H1 (cell line): ENCODE measurements at regions not wholly inside any gene's neighbourhood (a gene's known extent, or its start where the extent isn't known, plus 50 kb on each side); places are given as distances from the start of the nearest gene placed in this dataset.

ENCODE experiments used
- CTCF ChIA-PET: fragments of 300-600 bp; sonication (Branson Sonifier 250); formaldehyde crosslinking; loops from one replicate; lab custom pipeline; 2021; ENCODE audit not compliant: partially characterized antibody; lab: Charles Lee
- POLR2A ChIA-PET: fragments of 300-600 bp; sonication (Branson Sonifier 250); formaldehyde crosslinking; loops from one replicate; lab custom pipeline; 2021; ENCODE audit warnings: inconsistent platforms; ENCODE audit not compliant: partially characterized antibody; lab: Charles Lee
- DNase-seq, 2 experiments: peaks; one replicate each; pipeline versions ENCODE4 v3.0.0 to v3.0.0-alpha.2; 2010 to 2022; ENCODE audit warnings: low spot score in 2 of 2, low read depth in 1 of 2, mixed read lengths in 1 of 2
- FAIRE-seq: peaks from 2 replicates; lab custom pipeline; 2011; peaks lifted over from hg19 to GRCh38; lab: Jason Lieb, UNC
- H2AFZ ChIP-seq: 2 replicates; pipeline ENCODE4 v1.8.1; 2012; ENCODE audit warnings: low read length, inconsistent platforms
- H2AK5ac ChIP-seq: 2 replicates; pipeline ENCODE4 v1.6.1; 2013; ENCODE audit warnings: low read depth, low read length
- H2BK120ac ChIP-seq: replicated peaks from 2 replicates; pipeline ENCODE3; 2013; ENCODE audit warnings: low read depth, low read length, inconsistent platforms
- H2BK12ac ChIP-seq: 2 replicates; pipeline ENCODE4 v1.6.1; 2013; ENCODE audit warnings: low read depth, low read length
- H2BK15ac ChIP-seq: 2 replicates; pipeline ENCODE4 v1.6.1; 2013; ENCODE audit warnings: low read length
- H2BK20ac ChIP-seq: 2 replicates; pipeline ENCODE4 v1.6.1; 2013; ENCODE audit warnings: low read length
- H2BK5ac ChIP-seq: 2 replicates; pipeline ENCODE4 v1.6.1; 2013; ENCODE audit warnings: low read depth, low read length
- H3K14ac ChIP-seq: 2 replicates; pipeline ENCODE4 v1.6.1; 2013; ENCODE audit warnings: inconsistent platforms; ENCODE audit not compliant: insufficient read length
- H3K18ac ChIP-seq: 2 replicates; pipeline ENCODE4 v1.6.1; 2013; ENCODE audit warnings: low read length; ENCODE audit errors: extremely low read depth
- H3K23ac ChIP-seq: 2 replicates; pipeline ENCODE4 v1.6.1; 2013; ENCODE audit warnings: inconsistent platforms; ENCODE audit not compliant: insufficient read length
- H3K23me2 ChIP-seq: 2 replicates; pipeline ENCODE4 v1.6.1; 2013; ENCODE audit warnings: low read depth, low read length
- H3K27ac ChIP-seq: 2 replicates; pipeline ENCODE4 v1.6.1; 2011; ENCODE audit warnings: low read depth, low read length, inconsistent platforms
- H3K27me3 ChIP-seq, 4 experiments: replicated peaks in 1 of 4; 1 replicate in 1 of 4; 2 replicates in 3 of 4; pipeline versions ENCODE4 v1.6.1 to v1.8.1; 2011 to 2013; ENCODE audit warnings: low read length in 3 of 4, mild to moderate bottlenecking in 3 of 4, inconsistent platforms in 2 of 4, mixed read lengths in 2 of 4, moderate library complexity in 1 of 4; ENCODE audit not compliant: control insufficient read depth in 3 of 4, insufficient read depth in 3 of 4; ENCODE audit errors: extremely low read depth in 1 of 4
- H3K36me3 ChIP-seq, 4 experiments: 2 replicates each; pipeline versions ENCODE4 v1.6.1 to v1.8.1; 2011 to 2013; ENCODE audit warnings: mild to moderate bottlenecking in 4 of 4, low read length in 3 of 4, moderate library complexity in 2 of 4, control low read depth in 1 of 4, inconsistent platforms in 1 of 4; ENCODE audit not compliant: insufficient read depth in 4 of 4, control insufficient read depth in 2 of 4
- H3K4ac ChIP-seq: replicated peaks from 2 replicates; pipeline ENCODE3; 2013; ENCODE audit warnings: low read length, low read depth, mixed read lengths, inconsistent platforms; ENCODE audit not compliant: insufficient read length
- H3K4me1 ChIP-seq, 4 experiments: replicated peaks in 1 of 4; 1 replicate in 1 of 4; 2 replicates in 3 of 4; pipeline versions ENCODE4 v1.6.1 to v1.8.1; 2011 to 2013; ENCODE audit warnings: low read length in 3 of 4, inconsistent platforms in 2 of 4, mixed read lengths in 1 of 4; ENCODE audit not compliant: insufficient read depth in 4 of 4, control insufficient read depth in 3 of 4
- H3K4me2 ChIP-seq, 2 experiments: 2 replicates each; pipeline versions ENCODE4 v1.6.1 to v1.8.1; 2011 to 2013; ENCODE audit warnings: low read depth in 2 of 2, low read length in 2 of 2, control low read depth in 1 of 2, inconsistent platforms in 1 of 2, mild to moderate bottlenecking in 1 of 2; ENCODE audit not compliant: insufficient read depth in 1 of 2
- H3K4me3 ChIP-seq, 4 experiments: fragments of 200-600, 300-600 bp in 1 of 4; sonication (generic), shearing (Covaris generic), sonication (Bioruptor Twin) in 1 of 4; 2 replicates each; pipeline versions ENCODE4 v1.5.1 to v1.8.1; 2011 to 2016; ENCODE audit warnings: low read length in 4 of 4, low read depth in 3 of 4, control low read depth in 2 of 4, inconsistent platforms in 2 of 4, mild to moderate bottlenecking in 2 of 4, mixed read lengths in 1 of 4, moderate library complexity in 1 of 4; ENCODE audit not compliant: insufficient read depth in 2 of 4; ENCODE audit errors: extremely low read depth in 1 of 4
- H3K56ac ChIP-seq: replicated peaks from 2 replicates; pipeline ENCODE3; 2013; ENCODE audit warnings: low read depth, mild to moderate bottlenecking, mixed read lengths, low read length, inconsistent platforms; ENCODE audit not compliant: insufficient read length
- H3K79me1 ChIP-seq: 2 replicates; pipeline ENCODE4 v1.6.1; 2013; ENCODE audit warnings: low read depth, low read length, control low read depth
- H3K79me2 ChIP-seq, 2 experiments: 2 replicates each; pipeline versions ENCODE4 v1.6.1 to v1.8.1; 2012 to 2013; ENCODE audit warnings: low read length in 2 of 2, mild to moderate bottlenecking in 2 of 2, inconsistent platforms in 1 of 2; ENCODE audit not compliant: insufficient read depth in 2 of 2, control insufficient read depth in 1 of 2
- H3K9ac ChIP-seq, 4 experiments: replicated peaks in 1 of 4; 1 replicate in 1 of 4; 2 replicates in 3 of 4; pipeline versions ENCODE4 v1.6.1 to v1.8.1; 2011 to 2013; ENCODE audit warnings: low read depth in 3 of 4, low read length in 3 of 4, control low read depth in 2 of 4, mild to moderate bottlenecking in 2 of 4, moderate library complexity in 2 of 4, inconsistent platforms in 1 of 4; ENCODE audit errors: extremely low read depth in 1 of 4
- H3K9me3 ChIP-seq, 2 experiments: 2 replicates each; pipeline versions ENCODE4 v1.6.1 to v1.8.1; 2012 to 2013; ENCODE audit warnings: mild to moderate bottlenecking in 2 of 2, moderate library complexity in 2 of 2, control low read depth in 1 of 2, inconsistent platforms in 1 of 2, low read depth in 1 of 2, low read length in 1 of 2, mixed read lengths in 1 of 2; ENCODE audit not compliant: insufficient read depth in 2 of 2
- H4K20me1 ChIP-seq, 2 experiments: replicated peaks in 1 of 2; 2 replicates each; pipeline versions ENCODE3 to v1.8.1; 2011 to 2013; ENCODE audit warnings: inconsistent platforms in 2 of 2, low read length in 2 of 2, mild to moderate bottlenecking in 1 of 2; ENCODE audit not compliant: insufficient read depth in 2 of 2, control insufficient read depth in 1 of 2
- H4K5ac ChIP-seq: 2 replicates; pipeline ENCODE4 v1.6.1; 2013; ENCODE audit warnings: low read length, low read depth, mixed read lengths, inconsistent platforms; ENCODE audit not compliant: insufficient read length
- H4K8ac ChIP-seq: 2 replicates; pipeline ENCODE4 v1.8.0; 2013; ENCODE audit warnings: mild to moderate bottlenecking, moderate library complexity, low read length, inconsistent platforms; ENCODE audit not compliant: insufficient read depth; ENCODE audit errors: extremely low read depth
- H4K91ac ChIP-seq: replicated peaks from 2 replicates; pipeline ENCODE3; 2013; ENCODE audit warnings: low read length, mixed read lengths, inconsistent platforms; ENCODE audit not compliant: insufficient read length
- ATF2 ChIP-seq: IDR thresholded peaks from 2 replicates; pipeline ENCODE4 v1.6.1; 2012; ENCODE audit warnings: low read length, inconsistent platforms
- BCL11A ChIP-seq, 2 experiments: IDR thresholded peaks; one replicate each; pipeline ENCODE4 v1.6.1; 2011; ENCODE audit warnings: low read depth in 2 of 2, low read length in 2 of 2, mild to moderate bottlenecking in 2 of 2
- E2F6 ChIP-seq: IDR thresholded peaks from 2 replicates; pipeline ENCODE4 v1.6.1; 2012; ENCODE audit warnings: inconsistent platforms
- EGR1 ChIP-seq: IDR thresholded peaks from 2 replicates; pipeline ENCODE4 v1.6.1; 2011; ENCODE audit warnings: low read depth, low read length, borderline replicate concordance
- GTF2F1 ChIP-seq: IDR thresholded peaks from 2 replicates; pipeline ENCODE4 v1.6.1; 2012; ENCODE audit warnings: low read depth, low read length, improper control_type of control experiment, borderline replicate concordance
- KDM5A ChIP-seq: fragments of 200-600 bp; IDR thresholded peaks from 2 replicates; pipeline ENCODE4 v1.7.1; 2012; ENCODE audit warnings: mild to moderate bottlenecking, low read length, inconsistent platforms, mixed read lengths
- POLR2AphosphoS5 ChIP-seq: IDR thresholded peaks from 2 replicates; pipeline ENCODE4 v1.6.1; 2011; ENCODE audit warnings: low read depth, low read length
- RNF2 ChIP-seq: fragments of 200-900, 300-1000 bp; sonication (generic); IDR thresholded peaks from 2 replicates; pipeline ENCODE4 v1.7.1; 2016; ENCODE audit warnings: borderline replicate concordance, low read depth, mild to moderate bottlenecking, antibody characterized with exemption, low read length; ENCODE audit not compliant: poor library complexity, severe bottlenecking; ENCODE audit errors: missing control alignments
- SIX5 ChIP-seq: IDR thresholded peaks from 2 replicates; pipeline ENCODE4 v1.6.1; 2011; ENCODE audit warnings: mild to moderate bottlenecking, low read depth, low read length
- SP1 ChIP-seq: IDR thresholded peaks from 2 replicates; pipeline ENCODE4 v1.6.1; 2011; ENCODE audit warnings: low read depth, low read length
- SRF ChIP-seq: IDR thresholded peaks from 2 replicates; pipeline ENCODE4 v1.6.1; 2011; ENCODE audit warnings: mild to moderate bottlenecking, low read depth, low read length, moderate library complexity
- TBP ChIP-seq: IDR thresholded peaks from 2 replicates; pipeline ENCODE4 v1.6.1; 2011; ENCODE audit warnings: low read depth, low read length, improper control_type of control experiment
- WGBS, 2 experiments: shearing (Covaris generic) in 1 of 2; methylation state at CpG; one replicate each; pipeline versions ENCODE4 v1.1.6 to v1.1.7; 2013 to 2015; ENCODE audit warnings: low lambda C conversion rate in 2 of 2, mixed read lengths in 2 of 2, inconsistent platforms in 1 of 2, low coverage in 1 of 2, missing lambda C conversion rate in 1 of 2; ENCODE audit not compliant: insufficient replicate concordance in 2 of 2, insufficient coverage in 1 of 2, insufficient read length in 1 of 2; ENCODE audit errors: extremely low coverage in 1 of 2, missing lambda C conversion rate in 1 of 2; 5-methylcytosine and 5-hydroxymethylcytosine counted together

- no peak overlapping the region for H2BK15ac ChIP-seq
- no peak overlapping the region for H3K18ac ChIP-seq
- no peak overlapping the region for H3K14ac ChIP-seq
- no peak overlapping the region for H3K27ac ChIP-seq
- H3K23ac ChIP-seq, result no peak overlapping the region
- H3K79me1 ChIP-seq, result no peaks in the 10 kb centered on the region
- no peak overlapping the region for H3K9ac ChIP-seq
- no peak overlapping the region for H2AK5ac ChIP-seq
- no peak overlapping the region for H4K5ac ChIP-seq
- ChIA-PET CTCF (interaction anchor here (1.3 kb wide), 1 partner anchor 467 kb away, joined by 3 read pairs; no protein-coding TSS in a partner anchor), POLR2A (no interaction called here)
- H2BK20ac ChIP-seq, result no peak overlapping the region
- H4K91ac ChIP-seq, result no peak overlapping the region
- 95% methylated on average over 5 of the region's 5 CpGs; no CpG with 5 or more reads in 1 of the 2 experiments for WGBS, 2 experiments
- H2BK12ac ChIP-seq, result no peak overlapping the region
- H3K27me3 ChIP-seq, result no peaks in the 10 kb centered on the region
- H3K56ac ChIP-seq, result no peak overlapping the region
- H2AFZ ChIP-seq, result no peak overlapping the region
- no peak overlapping the region for H3K4ac ChIP-seq
- no peak overlapping the region for H3K4me2 ChIP-seq
- no peaks in the 10 kb centered on the region for H3K36me3 ChIP-seq
- no peaks in the 10 kb centered on the region for H4K20me1 ChIP-seq
- no peak overlapping the region for H4K8ac ChIP-seq
- no peaks in the 10 kb centered on the region for H3K23me2 ChIP-seq
- FAIRE-seq (no peak), DNase-seq (no peak)
- no peak overlapping the region for H3K4me3 ChIP-seq
- no peaks in the 10 kb centered on the region for H3K4me1 ChIP-seq
- H3K9me3 ChIP-seq, result no peaks in the 10 kb centered on the region
- no peak overlapping the region for H2BK5ac ChIP-seq
- H2BK120ac ChIP-seq, result no peak overlapping the region
- TF ChIP-seq GTF2F1, result no peak
- no peak for TF ChIP-seq KDM5A
- no peak for TF ChIP-seq TBP
- no peak for TF ChIP-seq SRF
- no peak for TF ChIP-seq RNF2
- no peak for TF ChIP-seq BCL11A (IDR thresholded peaks at IDR 0.05; ENCODE audit: low read depth in 2 of 2, low read length in 2 of 2)
- TF ChIP-seq SIX5, result no peak
- no peak for TF ChIP-seq POLR2AphosphoS5
- TF ChIP-seq ATF2, result no peak
- TF ChIP-seq SP1, result no peak
- TF ChIP-seq EGR1, result no peak
- TF ChIP-seq E2F6, result no peak
- no peaks in the 10 kb centered on the region for H3K79me2 ChIP-seq
Measured at GRCh38 chr6:164135511-164136132, 721.1 kb downstream of the QKI start.
